RPMI7951 (cell line): ENCODE measurements at regions not wholly inside any gene's neighbourhood (a gene's known extent, or its start where the extent isn't known, plus 50 kb on each side); places are given as distances from the start of the nearest gene placed in this dataset.

Experiments used
- DNase-seq: peaks from one replicate; pipeline ENCODE4 v3.0.0-alpha.2; 2012; ENCODE audit warnings: low read depth

GRCh38 chr7:135731-136645 is 56.4 kb upstream of the FAM20C start:
- DNase-seq, result no peak

GRCh38 chr7:137094-137891 is 55.1 kb upstream of the FAM20C start:
- no peak for DNase-seq

- no peak for DNase-seq
Observed at GRCh38 chr7:139131-139530, 53.2 kb upstream of the FAM20C start.

GRCh38 chr7:139561-140243 is 52.7 kb upstream of the FAM20C start:
- no peak for DNase-seq

GRCh38 chr7:140996-141395 is 51.4 kb upstream of the FAM20C start:
- DNase-seq, result no peak

GRCh38 chr7:142248-142941 is 50.0 kb upstream of the FAM20C start:
- DNase-seq, result no peak
